Activated naive CD8-positive, alpha-beta T cell treated with anti-CD3 and anti-CD28 coated beads for 36 hours (primary cell): ENCODE measurements at regions not wholly inside any gene's neighbourhood (a gene's known extent, or its start where the extent isn't known, plus 50 kb on each side); places are given as distances from the start of the nearest gene placed in this dataset.
A peak's percentile ranks its signal among the peaks of the same experiment; 100 is the strongest.

Experiments used
- DNase-seq: peaks from one replicate; pipeline ENCODE4 v3.0.0; 2021
- H3K27ac Mint-ChIP-seq: one replicate; pipeline ENCODE4 v1.8.0; 2022; ENCODE audit warnings: mild to moderate bottlenecking, moderate library complexity, mixed read lengths
- H3K27me3 Mint-ChIP-seq: one replicate; pipeline ENCODE4 v1.8.0; 2022; ENCODE audit warnings: mild to moderate bottlenecking, mixed read lengths
- H3K36me3 Mint-ChIP-seq: one replicate; pipeline ENCODE4 v1.8.0; 2021; ENCODE audit warnings: mild to moderate bottlenecking, mixed read lengths
- H3K4me1 Mint-ChIP-seq: one replicate; pipeline ENCODE4 v1.8.0; 2021; ENCODE audit warnings: mixed read lengths
- H3K4me3 Mint-ChIP-seq: one replicate; pipeline ENCODE4 v1.8.0; 2022; ENCODE audit warnings: mild to moderate bottlenecking, moderate library complexity, mixed read lengths
- H3K9me3 Mint-ChIP-seq: one replicate; pipeline ENCODE4 v1.8.0; 2022; ENCODE audit warnings: mixed read lengths

- H3K4me1 Mint-ChIP-seq, result peaks cover 29% of the 10 kb centered on the region
- H3K36me3 Mint-ChIP-seq, result peaks cover 3% of the 10 kb centered on the region
- peaks cover 8% of the 10 kb centered on the region for H3K9me3 Mint-ChIP-seq
- H3K27me3 Mint-ChIP-seq, result no peaks in the 10 kb centered on the region
- no peak overlapping the region for H3K4me3 Mint-ChIP-seq
- no peak for DNase-seq
- H3K27ac Mint-ChIP-seq, result peak overlapping the region; percentile 14
Measured at GRCh38 chr6:142544199-142544838, 242.5 kb downstream of the ADGRG6 start.

- DNase-seq, result no peak
- Mint-ChIP-seq H3K27ac (no peak overlapping the region), H3K36me3 (peaks cover 4% of the 10 kb centered on the region), H3K27me3 (no peaks in the 10 kb centered on the region), H3K4me3 (no peak overlapping the region), H3K4me1 (peaks cover 32% of the 10 kb centered on the region), H3K9me3 (peaks cover 10% of the 10 kb centered on the region)
Measured at GRCh38 chr6:142545147-142545546, 243.3 kb downstream of the ADGRG6 start.

GRCh38 chr6:142548566-142548965, 246.8 kb downstream of the ADGRG6 start:
- DNase-seq, result no peak
- no peaks in the 10 kb centered on the region for H3K27me3 Mint-ChIP-seq
- peak overlapping the region; percentile 7 for H3K27ac Mint-ChIP-seq
- H3K4me1 Mint-ChIP-seq, result peaks cover 40% of the 10 kb centered on the region
- H3K4me3 Mint-ChIP-seq, result no peak overlapping the region
- H3K9me3 Mint-ChIP-seq, result peaks cover 10% of the 10 kb centered on the region
- H3K36me3 Mint-ChIP-seq, result peaks cover 4% of the 10 kb centered on the region

GRCh38 chr6:142550310-142551063, 248.7 kb downstream of the ADGRG6 start:
- Mint-ChIP-seq H3K27ac (no peak overlapping the region), H3K27me3 (no peaks in the 10 kb centered on the region), H3K4me3 (no peak overlapping the region), H3K9me3 (peaks cover 10% of the 10 kb centered on the region), H3K4me1 (peaks cover 26% of the 10 kb centered on the region), H3K36me3 (peaks cover 4% of the 10 kb centered on the region)
- no peak for DNase-seq

- DNase-seq, result peak; percentile 61
- peak overlapping the region; percentile 19 for H3K4me3 Mint-ChIP-seq
- H3K27ac Mint-ChIP-seq, result no peak overlapping the region
- H3K36me3 Mint-ChIP-seq, result peaks cover 4% of the 10 kb centered on the region
- H3K4me1 Mint-ChIP-seq, result peaks cover 24% of the 10 kb centered on the region
- H3K27me3 Mint-ChIP-seq, result no peaks in the 10 kb centered on the region
- H3K9me3 Mint-ChIP-seq, result peaks cover 10% of the 10 kb centered on the region
Measured at GRCh38 chr6:142551274-142551811, 249.5 kb downstream of the ADGRG6 start.

- H3K9me3 Mint-ChIP-seq, result peaks cover 9% of the 10 kb centered on the region
- H3K36me3 Mint-ChIP-seq, result peaks cover 7% of the 10 kb centered on the region
- H3K4me1 Mint-ChIP-seq, result peaks cover 22% of the 10 kb centered on the region
- H3K27me3 Mint-ChIP-seq, result no peaks in the 10 kb centered on the region
- no peak for DNase-seq
- no peak overlapping the region for H3K27ac Mint-ChIP-seq
- H3K4me3 Mint-ChIP-seq, result no peak overlapping the region
Measured at GRCh38 chr6:142558786-142559185, 257.0 kb downstream of the ADGRG6 start.

- H3K4me3 Mint-ChIP-seq, result no peak overlapping the region
- peaks cover 33% of the 10 kb centered on the region for H3K4me1 Mint-ChIP-seq
- H3K9me3 Mint-ChIP-seq, result peaks cover 5% of the 10 kb centered on the region
- H3K27me3 Mint-ChIP-seq, result no peaks in the 10 kb centered on the region
- DNase-seq, result no peak
- peaks cover 7% of the 10 kb centered on the region for H3K36me3 Mint-ChIP-seq
- peak overlapping the region; percentile 74 for H3K27ac Mint-ChIP-seq
Measured at GRCh38 chr6:142561511-142562265, 259.9 kb downstream of the ADGRG6 start.

GRCh38 chr6:142562865-142563264, 261.1 kb downstream of the ADGRG6 start:
- Mint-ChIP-seq H3K36me3 (peaks cover 7% of the 10 kb centered on the region), H3K9me3 (peaks cover 5% of the 10 kb centered on the region), H3K4me3 (no peak overlapping the region), H3K4me1 (peaks cover 45% of the 10 kb centered on the region), H3K27ac (no peak overlapping the region), H3K27me3 (no peaks in the 10 kb centered on the region)
- DNase-seq, result no peak

- DNase-seq, result peak; percentile 55
- Mint-ChIP-seq H3K36me3 (peaks cover 2% of the 10 kb centered on the region), H3K9me3 (no peaks in the 10 kb centered on the region), H3K27ac (no peak overlapping the region), H3K4me1 (peaks cover 68% of the 10 kb centered on the region), H3K4me3 (no peak overlapping the region), H3K27me3 (no peaks in the 10 kb centered on the region)
Measured at GRCh38 chr6:142566628-142567396, 265.0 kb downstream of the ADGRG6 start.

- Mint-ChIP-seq H3K27me3 (no peaks in the 10 kb centered on the region), H3K4me1 (peaks cover 62% of the 10 kb centered on the region)
Measured at GRCh38 chr6:142567461-142567860, 265.7 kb downstream of the ADGRG6 start.

GRCh38 chr6:142568857-142569597, 267.2 kb downstream of the ADGRG6 start:
- H3K27me3 Mint-ChIP-seq, result no peaks in the 10 kb centered on the region
- H3K4me1 Mint-ChIP-seq, result peaks cover 58% of the 10 kb centered on the region
- peaks cover 12% of the 10 kb centered on the region for H3K36me3 Mint-ChIP-seq
- peaks cover 10% of the 10 kb centered on the region for H3K9me3 Mint-ChIP-seq
- peak overlapping the region; percentile 78 for H3K27ac Mint-ChIP-seq
- peak overlapping the region; percentile 3 for H3K4me3 Mint-ChIP-seq
- no peak for DNase-seq

More at GRCh38 chr6:142567461-142567860, 265.7 kb downstream of the ADGRG6 start:
- Mint-ChIP-seq H3K9me3 (no peaks in the 10 kb centered on the region), H3K27ac (no peak overlapping the region), H3K36me3 (peaks cover 2% of the 10 kb centered on the region), H3K4me3 (no peak overlapping the region)
- DNase-seq, result no peak

- DNase-seq, result no peak
- peaks cover 17% of the 10 kb centered on the region for H3K36me3 Mint-ChIP-seq
- H3K9me3 Mint-ChIP-seq, result peaks cover 17% of the 10 kb centered on the region
- H3K27me3 Mint-ChIP-seq, result no peaks in the 10 kb centered on the region
- peak overlapping the region; percentile 78 for H3K27ac Mint-ChIP-seq
- peaks cover 56% of the 10 kb centered on the region for H3K4me1 Mint-ChIP-seq
- H3K4me3 Mint-ChIP-seq, result no peak overlapping the region
Measured at GRCh38 chr6:142569676-142570075, 267.9 kb downstream of the ADGRG6 start.

GRCh38 chr6:142570221-142570671, 268.4 kb downstream of the ADGRG6 start:
- Mint-ChIP-seq H3K4me3 (no peak overlapping the region), H3K4me1 (peaks cover 55% of the 10 kb centered on the region), H3K9me3 (peaks cover 17% of the 10 kb centered on the region), H3K27me3 (no peaks in the 10 kb centered on the region), H3K27ac (no peak overlapping the region), H3K36me3 (peaks cover 18% of the 10 kb centered on the region)
- no peak for DNase-seq

GRCh38 chr6:142592876-142593275, 291.1 kb downstream of the ADGRG6 start:
- H3K27me3 Mint-ChIP-seq, result no peaks in the 10 kb centered on the region
- no peaks in the 10 kb centered on the region for H3K4me1 Mint-ChIP-seq
- no peak overlapping the region for H3K27ac Mint-ChIP-seq
- peaks cover 15% of the 10 kb centered on the region for H3K9me3 Mint-ChIP-seq
- H3K36me3 Mint-ChIP-seq, result peaks cover 5% of the 10 kb centered on the region
- no peak overlapping the region for H3K4me3 Mint-ChIP-seq
- DNase-seq, result no peak
